SU-DHL-6 (cell line): ENCODE measurements at regions not wholly inside any gene's neighbourhood (a gene's known extent, or its start where the extent isn't known, plus 50 kb on each side); places are given as distances from the start of the nearest gene placed in this dataset.

Experiments used
- H2AFZ ChIP-seq: fragments of 200-600 bp; sonication (generic); 2 replicates; pipeline ENCODE4 v1.6.1; 2014; ENCODE audit warnings: low read depth, mild to moderate bottlenecking, moderate library complexity, mixed read lengths, antibody characterized with exemption, low read length; ENCODE audit not compliant: severe bottlenecking
- H3F3A ChIP-seq: fragments of 200-600 bp; shearing (Covaris generic); 2 replicates; pipeline ENCODE4 v1.6.0; 2016; ENCODE audit warnings: antibody characterized with exemption, mild to moderate bottlenecking; ENCODE audit not compliant: insufficient read depth
- H3K27ac ChIP-seq: fragments of 200-600 bp; sonication (generic); 2 replicates; pipeline ENCODE4 v1.5.1; 2016; ENCODE audit warnings: low read depth, mild to moderate bottlenecking, low read length, moderate library complexity, mixed read lengths
- H3K27me3 ChIP-seq: fragments of 200-600 bp; sonication (generic), shearing (Covaris generic); 2 replicates; pipeline ENCODE4 v1.6.0; 2014; ENCODE audit warnings: mild to moderate bottlenecking, low read length
- H3K36me3 ChIP-seq: fragments of 200-600 bp; sonication (generic); 2 replicates; pipeline ENCODE4 v1.6.1; 2014; ENCODE audit warnings: mild to moderate bottlenecking, low read length, mixed read lengths
- H3K4me2 ChIP-seq: fragments of 300-600, 200-600 bp; shearing (Covaris generic), sonication (generic); 2 replicates; pipeline ENCODE4 v1.6.0; 2014; ENCODE audit warnings: low read length, low read depth, mild to moderate bottlenecking; ENCODE audit not compliant: poor library complexity, severe bottlenecking
- H3K4me3 ChIP-seq: fragments of 200-600 bp; sonication (generic); 2 replicates; pipeline ENCODE4 v1.5.1; 2014; ENCODE audit warnings: antibody characterized with exemption, low read length, mild to moderate bottlenecking, mixed read lengths; ENCODE audit not compliant: insufficient read depth, poor library complexity, severe bottlenecking
- H3K79me2 ChIP-seq: fragments of 200-600 bp; sonication (generic); 2 replicates; pipeline ENCODE4 v1.6.1; 2014; ENCODE audit warnings: mild to moderate bottlenecking, low read length, moderate library complexity; ENCODE audit not compliant: insufficient read depth
- H3K9ac ChIP-seq: fragments of 200-600 bp; sonication (generic); 2 replicates; pipeline ENCODE4 v1.7.0; 2014; ENCODE audit warnings: mild to moderate bottlenecking, low read length
- H3K9me2 ChIP-seq: fragments of 200-600 bp; sonication (generic); replicated peaks from 2 replicates; pipeline ENCODE4 v1.6.1; 2014; ENCODE audit warnings: low read length; ENCODE audit not compliant: insufficient read depth
- H3K9me3 ChIP-seq: fragments of 200-600 bp; sonication (generic); 2 replicates; pipeline ENCODE4 v1.6.1; 2014; ENCODE audit warnings: low read length, mixed read lengths; ENCODE audit not compliant: insufficient read depth
- H4K20me1 ChIP-seq: fragments of 200-600 bp; sonication (generic); 2 replicates; pipeline ENCODE4 v1.6.1; 2014; ENCODE audit warnings: low read depth, mild to moderate bottlenecking, antibody characterized with exemption, low read length, moderate library complexity, mixed read lengths
- EZH2phosphoT487 ChIP-seq: fragments of 200-600 bp; sonication (generic), shearing (Covaris generic); conservative IDR thresholded peaks from 2 replicates; pipeline ENCODE4 v1.6.1; 2018; ENCODE audit warnings: mild to moderate bottlenecking, antibody characterized with exemption, low read length, moderate library complexity, mixed read lengths
- TF ChIP-seq, protein P1 (sequence below): fragments of 200-600 bp; sonication (generic); IDR thresholded peaks from one replicate; pipeline ENCODE4 v1.5.1; 2017; ENCODE audit warnings: antibody characterized with exemption, mild to moderate bottlenecking, low read length, moderate library complexity; ENCODE audit not compliant: insufficient read depth, poor library complexity, severe bottlenecking

DNA sequence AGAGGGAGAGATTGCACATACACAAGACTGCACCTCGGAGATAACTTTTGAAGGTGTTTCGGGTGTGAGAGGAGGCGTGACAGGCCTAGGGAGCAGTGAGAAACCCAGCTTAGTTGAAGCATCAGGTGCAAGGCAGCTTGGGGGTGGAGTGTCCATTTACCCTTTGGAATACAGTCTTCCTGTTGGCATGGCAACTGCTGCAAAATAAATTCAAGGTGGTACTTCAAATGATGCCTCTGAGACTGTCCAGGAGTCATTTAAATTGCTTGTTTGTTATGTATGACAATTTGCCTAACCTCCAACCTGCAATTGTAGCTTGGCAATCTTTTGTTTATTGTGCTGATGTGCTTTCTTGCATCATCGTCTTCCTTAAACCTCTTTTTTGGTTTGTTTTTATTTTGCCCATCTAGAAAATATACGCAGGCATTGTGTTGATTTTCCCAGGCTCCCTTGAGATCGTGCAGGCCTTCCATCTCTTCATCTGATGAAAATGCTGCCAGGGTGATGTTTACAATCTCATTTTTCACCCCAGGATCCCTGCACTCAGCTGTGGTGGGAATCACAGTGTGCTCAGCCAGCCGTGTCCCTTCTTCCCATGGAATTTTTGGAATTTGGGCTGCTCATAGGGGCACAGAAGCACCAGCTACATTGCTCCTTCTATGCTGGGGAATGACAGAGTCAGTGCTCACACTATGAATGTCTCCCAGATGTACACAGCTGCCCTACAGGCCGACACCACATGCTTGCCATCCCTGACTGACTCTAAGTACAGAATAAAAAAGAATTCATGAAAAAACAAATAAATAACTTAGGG, 583.1 kb upstream of the CFAP20DC start:
- no peak overlapping the region for H2AFZ ChIP-seq
- H3K9ac ChIP-seq = no peak overlapping the region
- H3K27ac ChIP-seq = no peak overlapping the region
- no peaks in the 10 kb centered on the region for H3K9me3 ChIP-seq
- no peaks in the 10 kb centered on the region for H3K79me2 ChIP-seq
- no peaks in the 10 kb centered on the region for H3K27me3 ChIP-seq
- no peak for TF ChIP-seq EZH2phosphoT487
- TF ChIP-seq, protein P1, sequence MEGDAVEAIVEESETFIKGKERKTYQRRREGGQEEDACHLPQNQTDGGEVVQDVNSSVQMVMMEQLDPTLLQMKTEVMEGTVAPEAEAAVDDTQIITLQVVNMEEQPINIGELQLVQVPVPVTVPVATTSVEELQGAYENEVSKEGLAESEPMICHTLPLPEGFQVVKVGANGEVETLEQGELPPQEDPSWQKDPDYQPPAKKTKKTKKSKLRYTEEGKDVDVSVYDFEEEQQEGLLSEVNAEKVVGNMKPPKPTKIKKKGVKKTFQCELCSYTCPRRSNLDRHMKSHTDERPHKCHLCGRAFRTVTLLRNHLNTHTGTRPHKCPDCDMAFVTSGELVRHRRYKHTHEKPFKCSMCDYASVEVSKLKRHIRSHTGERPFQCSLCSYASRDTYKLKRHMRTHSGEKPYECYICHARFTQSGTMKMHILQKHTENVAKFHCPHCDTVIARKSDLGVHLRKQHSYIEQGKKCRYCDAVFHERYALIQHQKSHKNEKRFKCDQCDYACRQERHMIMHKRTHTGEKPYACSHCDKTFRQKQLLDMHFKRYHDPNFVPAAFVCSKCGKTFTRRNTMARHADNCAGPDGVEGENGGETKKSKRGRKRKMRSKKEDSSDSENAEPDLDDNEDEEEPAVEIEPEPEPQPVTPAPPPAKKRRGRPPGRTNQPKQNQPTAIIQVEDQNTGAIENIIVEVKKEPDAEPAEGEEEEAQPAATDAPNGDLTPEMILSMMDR = no peak
- H3K4me2 ChIP-seq = no peak overlapping the region
- no peaks in the 10 kb centered on the region for H3K9me2 ChIP-seq
- no peaks in the 10 kb centered on the region for H3F3A ChIP-seq
- no peak overlapping the region for H3K4me3 ChIP-seq
- no peaks in the 10 kb centered on the region for H3K36me3 ChIP-seq
- H4K20me1 ChIP-seq = no peaks in the 10 kb centered on the region

DNA sequence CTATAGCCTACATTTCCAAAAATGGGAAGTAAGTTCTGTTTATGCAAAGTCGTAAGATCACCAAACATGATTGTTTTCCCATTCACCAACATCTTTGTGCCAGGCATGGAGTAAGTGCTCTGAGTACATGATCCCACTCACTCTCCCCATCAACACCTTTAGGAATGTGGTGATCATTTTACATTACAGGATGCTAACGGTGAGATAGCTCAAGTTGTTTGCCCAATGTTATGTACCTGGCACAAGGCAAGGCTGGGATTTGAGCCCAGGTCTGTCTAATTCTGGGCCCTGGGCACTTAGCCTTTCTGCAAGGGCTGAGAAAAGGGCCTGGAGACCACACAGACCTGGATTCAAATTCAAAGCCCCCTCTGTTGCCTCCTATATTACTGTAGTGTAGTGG, 581.7 kb upstream of the CFAP20DC start:
- no peak overlapping the region for H3K9ac ChIP-seq
- H3K36me3 ChIP-seq = no peaks in the 10 kb centered on the region
- no peaks in the 10 kb centered on the region for H3K9me2 ChIP-seq
- no peaks in the 10 kb centered on the region for H3K27me3 ChIP-seq
- H3K27ac ChIP-seq = no peak overlapping the region
- TF ChIP-seq, protein P1 = no peak
- TF ChIP-seq EZH2phosphoT487 = no peak
- H2AFZ ChIP-seq = no peak overlapping the region
- no peaks in the 10 kb centered on the region for H3F3A ChIP-seq
- no peak overlapping the region for H3K4me2 ChIP-seq
- no peaks in the 10 kb centered on the region for H4K20me1 ChIP-seq
- no peak overlapping the region for H3K4me3 ChIP-seq
- no peaks in the 10 kb centered on the region for H3K79me2 ChIP-seq
- no peaks in the 10 kb centered on the region for H3K9me3 ChIP-seq

DNA sequence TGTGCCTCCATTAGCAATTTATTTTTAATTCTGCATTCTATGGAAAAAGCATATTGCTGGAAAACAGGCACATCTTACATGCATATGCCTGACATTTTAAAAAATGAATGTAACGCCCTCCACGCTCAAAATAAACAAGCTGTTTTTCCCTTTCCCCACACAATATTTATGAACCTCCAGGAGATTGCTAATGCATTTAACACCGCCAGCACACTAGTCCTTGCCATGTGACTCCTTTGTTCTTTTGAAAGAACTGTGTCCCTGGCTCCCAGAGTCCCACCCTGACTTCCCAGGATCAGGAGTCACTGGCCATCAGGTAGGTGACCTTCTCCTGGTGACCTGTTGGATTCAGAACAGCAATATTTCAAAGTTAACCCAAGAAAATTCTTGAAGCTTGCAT, 571.2 kb upstream of the CFAP20DC start:
- H3F3A ChIP-seq = no peaks in the 10 kb centered on the region
- no peaks in the 10 kb centered on the region for H4K20me1 ChIP-seq
- H3K27ac ChIP-seq = no peak overlapping the region
- H3K9ac ChIP-seq = no peak overlapping the region
- H3K9me3 ChIP-seq = no peaks in the 10 kb centered on the region; the same call in 1 of the 2 replicates
- H3K4me3 ChIP-seq = no peak overlapping the region
- TF ChIP-seq, protein P1 = no peak
- TF ChIP-seq EZH2phosphoT487 = no peak
- H3K4me2 ChIP-seq = no peak overlapping the region
- no peaks in the 10 kb centered on the region for H3K36me3 ChIP-seq
- H3K9me2 ChIP-seq = no peaks in the 10 kb centered on the region
- H3K27me3 ChIP-seq = no peaks in the 10 kb centered on the region
- no peak overlapping the region for H2AFZ ChIP-seq
- no peaks in the 10 kb centered on the region for H3K79me2 ChIP-seq
